ENCODE measurements at regions not wholly inside any gene's neighbourhood (a gene's known extent, or its start where the extent isn't known, plus 50 kb on each side); places are given as distances from the start of the nearest gene placed in this dataset.

GRCh38 chr14:101290611-101291010, 270.7 kb upstream of the DIO3 start:
- Mint-ChIP-seq H3K36me3 (no peaks in the 10 kb centered on the region), H3K27me3 (ENCODE audit: low read depth in 3 of 3) (peaks cover 2 to 11% (median 7%) of the 10 kb centered on the region in 3 donors), H3K9me3 (peaks cover 0 to 6% (median 4%) of the 10 kb centered on the region in 7 donors), H3K4me3 (no peak overlapping the region), H3K4me1 (no peaks in the 10 kb centered on the region), H3K27ac (no peak overlapping the region)
- no peak for TF ChIP-seq CTCF (IDR thresholded peaks at IDR 0.05)
- no peak overlapping the region for H3K4me3 ChIP-seq (replicated peaks in 1 of 3; ENCODE audit: low read depth in 2 of 3, low read length in 3 of 3)
- no peaks in the 10 kb centered on the region for H3K36me3 ChIP-seq (replicated peaks in 1 of 2; ENCODE audit: control insufficient read depth in 1 of 2, insufficient read depth in 2 of 2, low read length in 2 of 2)
- H3K27ac ChIP-seq (ENCODE audit: low read depth in 1 of 2, low read length in 2 of 2) = no peak overlapping the region
- H3K27me3 ChIP-seq (ENCODE audit: control insufficient read depth in 2 of 2, insufficient read depth in 2 of 2, low read length in 2 of 2) = no peaks in the 10 kb centered on the region
- H2AFZ ChIP-seq (ENCODE audit: insufficient read depth, low read depth, low read length, poor library complexity, severe bottlenecking) = no peak overlapping the region
- no peak for DNase-seq
- WGBS (ENCODE audit: insufficient coverage) = 88% methylated on average over 4 of the region's 6 CpGs
- H3K9me3 ChIP-seq (replicated peaks in 1 of 2; ENCODE audit: control insufficient read depth in 1 of 2, insufficient read depth in 1 of 2, low read length in 2 of 2) = peaks cover 0 to 6% of the 10 kb centered on the region in 2 donors
- no peak overlapping the region for H3K9ac ChIP-seq (ENCODE audit: insufficient read depth, low read length, poor library complexity, severe bottlenecking)
- no peaks in the 10 kb centered on the region for H4K20me1 ChIP-seq (ENCODE audit: insufficient read depth, low read length)
- no peaks in the 10 kb centered on the region for H3K79me2 ChIP-seq (ENCODE audit: insufficient read depth, low read length)
- intact Hi-C loops (cut with micrococcal nuclease) = no loop called here
- H3K4me2 ChIP-seq (replicated peaks; ENCODE audit: extremely low read depth, low read length, poor library complexity, severe bottlenecking) = no peak overlapping the region
- no peaks in the 10 kb centered on the region for H3K4me1 ChIP-seq (ENCODE audit: control insufficient read depth in 1 of 2, insufficient read depth in 2 of 2, low read length in 2 of 2)

DNA sequence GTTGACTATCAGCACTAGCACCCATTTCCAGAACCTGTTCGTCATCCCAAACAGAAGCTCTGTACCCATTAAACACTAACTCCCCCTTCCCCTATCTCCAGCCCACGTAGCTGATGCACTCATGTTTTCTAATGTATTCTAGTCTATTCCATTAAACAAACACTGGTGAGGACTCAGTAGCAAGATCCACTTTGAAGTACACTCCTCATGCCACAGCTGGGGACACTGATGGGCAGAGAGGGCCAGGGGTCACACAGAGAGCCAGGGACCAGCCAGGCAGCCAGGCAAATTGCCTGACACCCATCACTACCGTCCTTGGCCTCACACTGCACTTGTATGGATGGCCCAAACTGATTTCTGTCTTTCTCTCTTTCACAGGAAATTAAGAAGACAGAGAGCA, 269.9 kb upstream of the DIO3 start:
- H3K4me3 ChIP-seq (replicated peaks in 1 of 3; ENCODE audit: low read depth in 2 of 3, low read length in 3 of 3) = no peak overlapping the region
- intact Hi-C loops (cut with micrococcal nuclease) = no loop called here
- TF ChIP-seq CTCF (IDR thresholded peaks at IDR 0.05) = no peak
- Mint-ChIP-seq H3K9me3 (peaks cover 0 to 10% (median 7%) of the 10 kb centered on the region in 7 donors), H3K4me1 (no peaks in the 10 kb centered on the region), H3K4me3 (no peak overlapping the region), H3K27ac (no peak overlapping the region), H3K36me3 (no peaks in the 10 kb centered on the region), H3K27me3 (ENCODE audit: low read depth in 3 of 3) (peaks cover 2 to 11% (median 7%) of the 10 kb centered on the region in 3 donors)
- no peaks in the 10 kb centered on the region for H3K27me3 ChIP-seq (ENCODE audit: control insufficient read depth in 2 of 2, insufficient read depth in 2 of 2, low read length in 2 of 2)
- H3K36me3 ChIP-seq (replicated peaks in 1 of 2; ENCODE audit: control insufficient read depth in 1 of 2, insufficient read depth in 2 of 2, low read length in 2 of 2) = no peaks in the 10 kb centered on the region
- no peaks in the 10 kb centered on the region for H3K79me2 ChIP-seq (ENCODE audit: insufficient read depth, low read length)
- 86% methylated on average over 3 of the region's 3 CpGs for WGBS (ENCODE audit: insufficient coverage)
- H3K9me3 ChIP-seq (replicated peaks in 1 of 2; ENCODE audit: control insufficient read depth in 1 of 2, insufficient read depth in 1 of 2, low read length in 2 of 2) = peaks cover 0 to 10% of the 10 kb centered on the region in 2 donors
- DNase-seq = no peak
- H2AFZ ChIP-seq (ENCODE audit: insufficient read depth, low read depth, low read length, poor library complexity, severe bottlenecking) = no peak overlapping the region
- H3K9ac ChIP-seq (ENCODE audit: insufficient read depth, low read length, poor library complexity, severe bottlenecking) = no peak overlapping the region
- no peaks in the 10 kb centered on the region for H3K4me1 ChIP-seq (ENCODE audit: control insufficient read depth in 1 of 2, insufficient read depth in 2 of 2, low read length in 2 of 2)
- H4K20me1 ChIP-seq (ENCODE audit: insufficient read depth, low read length) = no peaks in the 10 kb centered on the region
- no peak overlapping the region for H3K4me2 ChIP-seq (replicated peaks; ENCODE audit: extremely low read depth, low read length, poor library complexity, severe bottlenecking)
- no peak overlapping the region for H3K27ac ChIP-seq (ENCODE audit: low read depth in 1 of 2, low read length in 2 of 2)

All from CD14-positive monocyte (primary cell).